GM19468 (cell line): ENCODE measurements at regions not wholly inside any gene's neighbourhood (a gene's known extent, or its start where the extent isn't known, plus 50 kb on each side); places are given as distances from the start of the nearest gene placed in this dataset.

Experiments
- ATAC-seq: cut with Tn5 transposase; IDR thresholded peaks from one replicate; pipeline ENCODE4 v1.9.1; 2021; ENCODE audit warnings: mild to moderate bottlenecking, moderate library complexity, moderate number of reproducible peaks; ENCODE audit not compliant: unreplicated experiment; ENCODE audit errors: extremely low read depth

DNA sequence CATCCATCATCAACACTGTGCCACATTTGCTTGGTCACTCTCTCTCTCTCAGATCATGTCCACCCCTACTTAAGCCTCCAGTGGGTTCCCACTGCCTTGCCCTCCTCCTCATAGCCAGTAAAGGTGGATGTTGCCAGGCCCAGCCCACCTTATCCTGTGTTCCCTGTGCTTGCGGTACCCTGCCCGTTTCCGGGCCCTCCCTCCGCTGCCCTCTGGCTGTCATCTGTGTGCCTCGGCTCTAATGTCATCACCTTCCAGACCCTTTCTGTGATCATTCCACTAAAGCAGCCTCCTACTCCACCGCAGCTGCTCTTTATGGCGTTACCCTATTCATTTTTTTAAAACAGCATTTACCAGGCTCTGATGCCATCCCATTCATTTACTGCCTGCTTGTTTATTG, 305.7 kb upstream of the SKOR2 start:
- no peak for ATAC-seq

DNA sequence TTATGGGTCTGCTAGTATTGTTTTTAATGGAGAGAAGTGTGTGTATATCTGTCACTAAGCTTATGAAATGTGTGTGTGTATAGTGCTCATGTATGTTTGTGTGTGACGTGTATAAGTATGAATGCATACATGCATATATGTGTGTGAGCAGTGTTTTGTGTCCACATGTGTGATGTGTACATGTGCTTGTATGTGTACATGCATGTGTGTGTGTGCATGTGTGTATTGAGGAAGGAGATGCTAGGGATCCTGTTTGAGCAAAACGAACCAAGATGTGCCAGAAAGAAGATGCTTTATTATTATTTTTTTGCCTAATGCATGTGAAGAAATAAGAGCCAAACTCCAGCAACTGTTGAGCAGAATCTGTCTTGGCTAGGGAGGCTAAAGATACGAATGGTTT, 301.3 kb upstream of the SKOR2 start:
- no peak for ATAC-seq

DNA sequence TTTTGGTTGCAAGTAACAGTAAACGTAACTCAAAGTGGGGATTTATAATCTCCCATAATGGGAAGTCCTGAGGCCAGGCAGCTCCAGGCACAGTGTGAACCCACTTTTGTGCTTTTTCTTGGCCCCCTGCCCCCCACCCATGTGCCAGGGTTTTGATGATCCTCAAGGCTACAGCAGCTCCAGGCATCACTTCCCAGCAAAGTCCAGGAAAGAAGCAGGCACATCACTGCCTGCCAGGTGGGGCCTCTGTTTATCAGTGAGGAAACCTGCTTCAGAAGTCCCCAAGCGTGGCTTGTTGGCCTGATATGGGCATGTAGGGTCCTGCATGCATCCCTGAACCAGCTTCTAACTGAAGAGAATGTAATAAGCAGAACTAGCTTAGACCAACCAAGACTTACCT, 299.2 kb upstream of the SKOR2 start:
- ATAC-seq, result no peak

DNA sequence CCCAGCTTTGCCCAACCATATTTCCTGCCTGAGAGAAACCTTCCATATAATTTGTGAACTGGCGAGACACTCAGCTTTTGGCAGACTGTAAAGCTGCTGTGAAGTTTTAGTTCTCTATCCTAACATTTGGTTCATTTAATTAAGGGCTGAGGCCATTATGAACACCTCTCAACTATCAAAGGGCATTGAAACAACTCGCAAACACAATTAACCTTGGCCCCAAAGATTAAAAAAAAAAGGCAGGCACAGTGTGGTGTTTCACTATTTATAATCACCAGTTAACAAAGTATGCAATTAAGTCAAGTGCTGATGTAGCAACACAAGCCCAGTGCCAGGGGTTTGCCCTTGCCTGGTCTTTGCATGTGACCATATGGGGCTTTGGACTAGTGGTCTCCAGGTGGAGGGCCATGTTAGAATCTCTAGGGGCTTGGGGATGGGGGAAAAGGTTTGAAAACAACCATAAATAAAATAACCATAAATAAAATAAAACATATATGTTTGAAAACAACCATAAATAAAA, 297.6 kb upstream of the SKOR2 start:
- no peak for ATAC-seq

DNA sequence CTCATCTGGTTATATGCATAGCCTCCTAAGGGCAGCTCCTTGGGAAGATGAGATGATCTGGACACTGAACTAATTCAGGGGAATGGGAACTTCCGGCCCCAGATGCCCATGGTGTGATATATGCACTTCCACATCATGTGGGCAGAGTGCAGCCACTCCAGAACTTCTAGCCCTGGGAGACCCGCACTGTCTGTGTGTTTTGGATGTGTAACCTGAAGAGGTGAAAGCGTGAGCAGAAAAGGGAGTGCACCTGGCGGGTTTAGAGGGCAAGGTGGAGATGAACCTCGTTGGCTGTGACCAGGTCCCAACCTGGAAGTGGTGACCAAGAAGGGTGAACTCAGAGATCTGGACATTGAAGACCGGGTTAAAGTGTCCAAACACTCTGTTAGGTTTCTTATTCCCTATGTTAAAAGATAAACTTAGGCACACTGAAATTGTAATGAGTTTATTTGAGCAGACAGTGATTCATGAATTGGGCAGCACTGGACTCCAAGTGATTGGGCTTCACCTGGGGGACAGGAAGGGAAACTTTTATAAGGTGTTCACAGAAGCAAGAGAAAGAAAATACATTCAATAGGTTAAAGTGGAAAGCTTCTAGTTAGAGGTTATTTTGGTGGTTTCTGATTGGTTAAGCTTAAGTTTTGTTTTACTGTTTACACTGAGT, 296.2 kb upstream of the SKOR2 start:
- no peak for ATAC-seq

DNA sequence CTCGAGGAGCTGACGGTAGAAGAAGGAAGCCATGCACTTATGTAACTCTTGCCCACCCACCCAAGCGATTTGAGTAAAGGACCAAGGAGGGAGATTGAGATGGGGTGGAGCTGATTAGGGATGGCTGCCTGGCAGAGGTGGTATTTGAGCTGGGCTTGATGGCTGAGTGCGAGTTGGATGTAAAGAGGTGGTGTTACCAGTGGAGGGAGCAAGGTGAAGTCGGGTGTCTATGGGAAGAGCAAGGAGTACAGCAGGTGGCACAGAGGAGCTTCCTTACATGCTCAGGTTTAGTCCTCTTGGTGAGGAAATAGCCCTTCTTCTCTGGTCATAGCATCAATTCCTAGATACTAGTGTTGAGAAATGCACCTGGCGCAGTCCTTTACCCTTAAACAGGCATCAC, 294.2 kb upstream of the SKOR2 start:
- ATAC-seq, result no peak

DNA sequence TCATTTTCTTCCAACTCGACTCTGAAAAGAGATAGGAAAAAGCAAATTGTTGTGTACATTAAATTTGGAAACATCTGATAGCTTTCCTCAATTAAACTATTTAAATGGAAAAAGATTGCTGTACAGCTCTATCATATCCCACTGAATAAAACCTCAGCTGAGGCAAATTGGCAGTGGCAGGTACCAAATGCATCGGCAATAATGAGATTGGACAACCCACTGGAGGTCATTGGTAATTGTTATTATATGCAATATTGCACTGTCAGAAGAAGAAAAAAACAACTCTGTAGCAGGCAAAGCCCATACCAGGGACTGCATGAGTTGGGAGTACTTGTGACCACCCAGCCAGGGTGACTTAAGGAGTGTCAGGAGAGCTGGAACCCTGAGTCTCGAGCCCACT, 291.6 kb upstream of the SKOR2 start:
- no peak for ATAC-seq

DNA sequence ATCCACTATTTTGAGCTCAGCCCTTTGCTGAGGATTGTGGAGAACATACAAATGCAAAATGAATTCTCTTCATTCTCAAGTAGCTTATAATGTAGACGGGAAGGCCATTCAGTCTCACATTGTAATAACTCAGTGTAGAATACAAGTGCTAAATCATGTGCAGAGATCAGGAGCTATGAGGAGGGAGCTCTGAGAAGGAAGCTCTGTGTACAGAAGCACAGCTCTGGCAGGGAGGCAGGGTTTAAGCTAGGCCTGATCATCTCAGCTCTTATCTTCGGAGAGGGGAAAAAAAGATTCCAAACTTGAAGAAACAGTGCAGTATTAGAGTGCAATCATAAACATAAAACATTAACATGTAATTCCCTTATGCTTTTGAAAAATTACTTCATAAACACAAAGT, 291.1 kb upstream of the SKOR2 start:
- ATAC-seq, result no peak

DNA sequence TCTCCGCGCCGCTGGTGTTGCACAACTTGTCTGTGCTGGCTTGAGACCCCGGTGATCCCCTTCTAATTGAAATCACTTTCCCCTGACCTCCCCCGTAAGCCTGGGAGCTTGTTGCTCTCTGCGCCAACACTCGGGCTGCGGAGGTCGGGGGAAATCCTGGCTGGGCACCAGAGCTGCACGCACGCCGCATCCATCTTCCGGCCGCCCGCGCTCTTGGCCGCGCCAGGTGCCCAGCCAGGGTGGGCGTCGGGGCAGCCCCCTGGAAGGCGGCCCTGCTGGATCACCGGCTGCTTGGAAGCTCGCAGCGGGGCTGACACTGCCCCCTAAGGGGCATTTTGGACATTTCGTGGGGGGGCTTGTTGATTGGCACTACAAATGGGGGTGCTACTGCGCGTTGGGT, 280.3 kb upstream of the SKOR2 start:
- ATAC-seq, result no peak

DNA sequence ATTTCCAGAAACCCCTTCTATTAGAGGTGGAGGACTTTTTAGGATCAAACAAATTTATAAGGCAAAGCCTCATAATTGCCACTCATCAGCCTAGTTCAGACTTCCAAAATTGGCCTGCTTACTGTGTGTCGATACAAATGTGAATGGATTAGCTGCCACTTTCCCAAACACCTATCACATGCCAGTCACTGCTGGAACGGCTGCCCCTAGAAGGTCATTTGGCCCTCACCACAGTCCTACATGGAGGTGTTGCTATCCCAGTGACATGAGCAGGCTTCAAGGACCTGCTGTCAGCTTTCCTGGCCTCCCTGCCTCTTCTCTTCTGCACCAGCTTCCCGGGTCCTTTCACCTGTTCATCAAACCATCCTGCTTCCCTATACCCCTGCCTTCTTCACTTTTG, 279.2 kb upstream of the SKOR2 start:
- no peak for ATAC-seq

DNA sequence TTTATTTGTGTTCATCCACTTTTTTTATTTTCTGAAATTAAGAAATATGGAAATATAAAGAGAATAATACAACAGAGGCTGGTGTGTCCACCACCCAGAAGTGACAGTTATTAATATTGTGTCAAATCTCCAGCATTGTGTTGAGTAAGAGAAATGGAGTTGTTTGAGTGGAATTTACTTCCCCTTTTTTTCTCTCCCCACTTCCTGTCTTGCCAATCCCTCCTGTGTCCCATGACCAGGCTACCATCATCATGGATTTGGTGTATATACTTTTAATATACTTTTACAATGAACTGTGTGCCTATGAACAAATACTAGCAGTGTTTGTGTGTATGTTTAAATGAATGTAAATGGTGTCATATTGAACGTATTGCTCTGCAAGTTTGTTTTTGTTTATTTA, 276.9 kb upstream of the SKOR2 start:
- ATAC-seq, result no peak

DNA sequence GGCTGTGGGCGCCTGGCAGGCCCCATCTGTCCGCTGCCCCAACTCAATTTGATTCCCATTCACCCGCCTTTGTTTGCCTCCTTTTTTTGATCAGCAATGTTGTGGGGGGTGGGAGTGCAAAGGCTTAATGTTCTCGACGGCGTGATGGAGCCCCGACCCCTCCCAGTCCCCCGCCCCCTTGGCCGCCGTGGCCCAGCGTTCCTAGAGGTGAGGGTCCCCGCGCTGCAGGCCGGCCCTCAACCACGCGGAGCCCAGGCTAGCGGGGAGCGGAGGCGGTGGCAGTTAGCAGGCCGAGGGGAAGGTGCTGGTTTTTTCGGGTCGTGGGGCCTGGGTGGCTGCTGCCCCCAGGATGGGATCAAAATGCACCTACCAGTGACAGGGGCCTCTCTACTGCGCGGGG, 274.7 kb upstream of the SKOR2 start:
- no peak for ATAC-seq

DNA sequence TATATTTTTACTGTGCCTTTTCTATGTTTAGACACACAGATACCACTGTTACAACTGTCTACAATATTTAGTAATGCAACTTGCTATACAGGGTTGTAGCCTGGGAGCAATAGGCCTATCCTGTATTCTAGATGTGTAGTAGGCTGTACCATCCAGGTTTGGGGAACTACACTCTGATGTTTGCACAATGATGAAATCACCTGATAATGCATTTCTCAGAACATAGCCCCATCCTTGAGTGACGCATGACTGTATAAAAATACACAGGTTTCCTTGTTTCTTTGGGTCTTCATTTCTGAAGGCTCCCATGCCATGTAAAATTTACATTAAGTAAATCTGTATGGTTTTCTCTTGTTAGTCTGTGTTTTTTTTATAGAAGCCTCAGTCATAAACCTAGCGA, 270.9 kb upstream of the SKOR2 start:
- ATAC-seq, result no peak

DNA sequence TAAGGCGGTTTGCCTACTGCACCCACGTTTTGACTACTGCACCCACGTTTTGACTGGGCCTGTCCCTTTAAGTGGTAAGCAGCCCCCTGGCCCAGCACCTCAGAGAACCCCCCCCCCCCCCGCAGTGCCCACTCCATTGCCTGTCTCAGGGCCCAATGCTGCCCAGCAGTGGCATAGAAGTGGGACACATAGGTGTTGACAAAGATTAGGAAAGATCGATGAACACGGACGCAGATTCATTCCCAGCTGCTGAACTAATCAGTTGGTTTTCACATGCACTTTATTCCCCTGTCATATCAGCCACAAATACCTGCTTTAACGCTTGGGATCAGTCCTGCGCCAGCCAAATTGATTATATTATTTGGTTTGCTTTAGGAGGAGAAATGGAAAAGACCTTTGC, 268.8 kb upstream of the SKOR2 start:
- ATAC-seq, result no peak

DNA sequence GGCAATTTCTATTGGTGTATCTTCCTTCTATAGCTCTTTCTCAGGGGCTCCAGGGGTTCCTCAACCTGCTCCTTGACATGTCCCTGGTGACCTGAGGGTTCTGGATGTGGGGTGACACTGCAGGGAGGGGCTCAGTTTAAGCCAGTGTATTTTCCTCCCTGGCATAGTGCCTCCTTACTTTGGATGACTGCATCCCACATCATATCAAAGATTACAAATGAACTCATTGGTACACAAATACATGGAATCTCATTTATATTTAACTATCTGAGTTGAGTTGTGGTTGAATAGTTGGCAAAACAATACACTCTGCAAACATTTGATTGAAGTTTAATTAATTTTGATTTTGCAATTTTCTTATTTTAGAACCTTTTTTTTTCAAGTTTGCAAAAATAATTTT, 268.2 kb upstream of the SKOR2 start:
- ATAC-seq, result no peak

DNA sequence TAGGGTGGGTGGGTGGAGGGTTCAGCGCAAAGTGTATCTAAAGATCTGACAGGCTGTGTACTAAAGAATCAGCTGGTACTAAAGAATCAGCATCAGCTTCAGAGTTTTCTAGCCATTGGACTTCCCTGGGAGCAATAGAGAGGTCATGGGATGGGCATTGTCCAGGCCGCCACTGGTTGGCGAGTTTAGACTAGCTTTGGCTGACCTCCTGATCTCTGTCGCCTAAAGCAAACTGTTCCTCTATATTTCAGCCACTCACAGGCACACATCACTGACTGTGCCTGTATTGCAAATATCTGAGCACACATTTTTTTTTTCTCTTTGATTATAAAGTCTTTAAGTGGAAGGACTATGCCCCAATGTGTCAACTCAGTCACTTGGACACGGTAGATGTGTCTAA, 267.8 kb upstream of the SKOR2 start:
- no peak for ATAC-seq

DNA sequence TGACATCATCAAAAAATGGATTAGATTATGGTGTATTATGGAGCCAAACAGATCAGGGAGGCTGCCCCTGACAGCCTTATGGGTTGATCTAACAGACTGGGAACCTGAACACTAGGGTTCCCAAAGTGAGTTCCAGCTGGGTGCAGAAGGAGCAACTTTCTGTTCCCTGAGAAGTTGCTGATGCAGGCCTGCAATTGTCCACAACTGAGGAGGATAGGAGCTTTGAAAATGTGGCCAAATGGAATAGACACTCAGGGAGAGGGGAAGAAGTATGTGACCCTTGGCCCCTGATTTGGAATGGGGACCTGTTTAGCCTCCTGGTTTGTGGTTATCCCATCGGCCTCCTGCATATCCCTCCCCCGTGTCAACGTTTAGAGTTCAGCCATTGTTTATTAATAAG, 262.2 kb upstream of the SKOR2 start:
- ATAC-seq, result no peak

DNA sequence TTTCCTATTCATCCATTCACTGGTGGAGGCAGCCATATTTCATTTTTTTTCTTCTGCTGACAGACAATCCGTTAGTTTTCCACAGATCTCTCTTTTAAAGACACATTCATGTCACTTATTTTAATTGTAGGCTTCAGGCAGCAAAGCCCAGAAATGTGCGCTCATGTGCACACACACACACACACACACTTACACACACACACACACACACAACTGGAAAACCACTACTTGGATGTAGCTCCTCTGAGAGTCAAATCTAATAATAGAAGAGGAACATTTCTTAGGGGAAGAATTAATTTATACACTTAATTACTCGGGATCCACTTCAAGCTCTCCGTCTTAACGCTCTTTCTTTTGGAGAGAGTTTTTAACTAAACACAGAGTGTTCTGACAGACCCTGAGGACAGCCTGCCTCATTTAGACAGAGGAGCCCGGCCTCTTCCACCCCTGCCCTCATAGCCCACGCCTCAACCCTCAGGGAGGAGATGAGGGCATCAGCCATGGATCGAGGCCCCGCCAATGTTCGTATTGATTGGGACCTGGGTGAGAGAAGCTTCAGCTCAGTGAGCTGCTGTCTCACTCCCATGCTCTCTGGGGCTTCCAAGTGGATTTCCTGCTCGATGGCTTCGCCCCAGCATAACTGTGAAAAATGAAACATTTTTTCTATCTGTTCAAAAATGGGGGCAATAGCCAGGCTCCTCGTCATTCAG, 261.4 kb upstream of the SKOR2 start:
- no peak for ATAC-seq

DNA sequence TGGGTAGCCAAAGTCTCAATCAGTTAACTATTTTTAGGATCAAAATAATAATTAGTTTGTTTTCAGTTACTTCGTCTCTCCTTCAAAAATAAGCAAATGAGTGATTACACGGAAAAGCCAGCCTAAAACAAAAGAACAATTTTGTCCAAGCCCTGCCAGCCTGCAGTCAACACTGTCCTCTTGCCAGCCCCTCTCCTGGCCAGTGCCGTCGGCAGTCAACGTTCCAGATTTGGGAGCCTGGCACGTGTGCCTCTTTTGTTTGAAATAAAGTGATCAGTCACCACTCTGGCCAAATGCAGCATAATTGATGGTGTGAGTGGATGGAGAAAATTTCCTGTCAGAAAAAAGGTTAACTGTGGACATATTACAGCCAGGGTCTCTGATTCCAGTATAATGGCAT, 260.6 kb upstream of the SKOR2 start:
- ATAC-seq, result no peak

DNA sequence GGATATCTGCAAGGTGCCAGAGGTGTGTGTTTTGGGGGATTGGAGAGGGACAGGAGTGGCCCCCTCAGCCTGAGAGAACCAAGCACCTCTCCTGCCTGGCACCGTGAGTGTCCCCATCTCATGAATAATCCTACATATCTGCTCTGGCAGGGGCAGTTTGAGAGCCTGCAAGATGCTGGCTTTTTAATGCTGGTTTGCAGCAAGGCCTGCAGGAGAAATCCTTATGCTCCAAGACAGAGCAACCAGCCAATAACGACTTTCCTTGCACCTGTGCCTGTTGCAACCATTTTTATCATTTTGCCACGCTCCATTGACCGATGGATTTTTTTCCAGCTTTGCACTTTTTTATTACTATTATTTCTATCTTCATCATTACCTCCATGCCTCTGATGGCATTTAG, 259.4 kb upstream of the SKOR2 start:
- ATAC-seq, result no peak

DNA sequence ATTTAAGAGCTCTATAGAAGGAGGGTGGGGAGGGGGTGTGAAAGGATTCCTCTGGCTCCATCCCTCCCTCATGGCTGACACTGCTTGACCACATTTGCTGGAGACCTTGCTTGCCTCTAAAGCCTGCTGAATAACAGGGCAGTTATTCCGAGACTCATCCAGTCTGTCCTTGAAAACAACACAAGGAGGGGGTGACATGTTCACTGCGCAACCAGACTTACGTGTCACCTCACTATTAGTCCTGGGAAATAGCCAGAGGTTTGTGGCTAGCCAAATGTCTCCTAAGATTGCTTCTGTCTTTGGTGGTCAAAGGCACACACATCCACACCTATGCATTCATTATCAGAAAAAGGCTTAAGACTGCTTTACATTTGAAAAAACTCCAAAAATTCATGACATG, 256.2 kb upstream of the SKOR2 start:
- ATAC-seq, result no peak

DNA sequence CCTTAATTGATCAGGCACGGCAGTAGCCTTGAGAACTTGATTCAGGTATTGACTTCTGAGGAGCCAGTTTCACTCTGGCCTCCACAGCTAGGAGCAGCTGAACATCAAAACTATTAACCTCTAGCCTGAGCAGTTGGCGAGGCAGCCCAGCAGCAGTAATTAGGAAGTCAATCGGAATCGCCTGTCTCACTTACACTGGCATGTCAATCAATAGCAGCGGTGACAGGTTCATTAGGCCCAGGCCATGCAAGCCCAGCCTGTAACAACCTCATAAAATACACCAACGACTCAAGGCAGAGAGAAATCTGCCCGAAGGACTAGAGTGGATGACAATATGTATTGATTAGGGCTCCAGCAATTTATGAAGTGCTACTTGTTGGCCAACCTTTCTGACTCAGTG, 255.4 kb upstream of the SKOR2 start:
- ATAC-seq, result no peak
